ENCODE measurements at regions not wholly inside any gene's neighbourhood (a gene's known extent, or its start where the extent isn't known, plus 50 kb on each side); places are given as distances from the start of the nearest gene placed in this dataset.

GRCh38 chr1:191074881-191075280 is 597.2 kb upstream of the BRINP3 start:
- TF ChIP-seq EZH2 (IDR thresholded peaks at IDR 0.05; ENCODE audit: borderline replicate concordance, low read depth, low read length, severe bottlenecking): no peak
- no peak for TF ChIP-seq CTCF (IDR thresholded peaks at IDR 0.05; ENCODE audit: borderline replicate concordance, extremely low read depth, low read length, poor library complexity, severe bottlenecking)
